ENCODE measurements at regions not wholly inside any gene's neighbourhood (a gene's known extent, or its start where the extent isn't known, plus 50 kb on each side); places are given as distances from the start of the nearest gene placed in this dataset.

DNA sequence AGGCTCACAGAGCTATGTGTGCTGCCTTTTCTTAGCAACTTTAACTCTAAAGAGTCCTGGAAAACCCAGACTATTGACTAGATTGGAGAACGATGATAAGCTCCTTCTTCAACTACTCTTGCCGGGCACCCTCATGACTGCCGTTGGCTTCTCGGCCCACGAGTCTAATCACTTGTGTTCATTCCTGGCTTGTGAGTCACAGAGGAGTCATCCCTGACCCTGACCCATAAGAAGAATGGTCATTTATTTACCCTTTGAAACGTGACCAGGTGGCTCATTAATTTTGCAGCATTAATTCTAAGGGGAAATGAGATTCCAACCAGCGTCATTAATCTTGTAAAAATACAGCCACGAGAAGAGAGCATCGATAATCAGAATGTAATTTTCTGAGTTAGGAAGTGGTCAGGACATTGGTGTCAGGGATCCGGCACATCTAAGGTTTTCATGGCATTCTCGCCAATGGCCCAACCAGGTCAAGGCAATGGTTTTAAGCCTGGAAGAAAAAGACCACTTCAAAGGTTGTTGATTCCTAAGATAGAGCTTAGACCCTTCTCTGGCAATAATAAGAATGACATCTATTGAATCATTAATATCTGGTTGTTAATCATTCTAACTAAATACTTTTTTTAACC lies 183.6 kb upstream of the RUNX1 start:
- H3K79me2 ChIP-seq (ENCODE audit: insufficient read depth) = no peaks in the 10 kb centered on the region
- no peaks in the 10 kb centered on the region for H3K27me3 ChIP-seq (ENCODE audit: insufficient read depth)
- H3K4me1 ChIP-seq (ENCODE audit: control insufficient read depth in 1 of 2, insufficient read depth in 2 of 2, low read depth in 1 of 2, low read length in 1 of 2) = peaks cover 0 to 2% of the 10 kb centered on the region in 2 experiments; a peak in 2 of 4 replicates
- ChIA-PET POLR2A (no interaction called here), CTCF (no interaction called here)
- TF ChIP-seq EP300 (IDR thresholded peaks at IDR 0.05; ENCODE audit: borderline replicate concordance in 1 of 2, low read depth in 1 of 2, low read length in 1 of 2) (peak in 1 of 2 experiments; percentile 28; a peak in 1 of 4 replicates), TCF12 (IDR thresholded peaks at IDR 0.05) (peak; percentile 46), JUND (IDR thresholded peaks at IDR 0.05) (peak; percentile 68), MAX (IDR thresholded peaks at IDR 0.05; ENCODE audit: low read depth) (peak; percentile 23; the same call in 1 of the 2 replicates), PBX3 (IDR thresholded peaks at IDR 0.05) (peak; percentile 34; the same call in 1 of the 2 replicates), RAD21 (IDR thresholded peaks at IDR 0.05; ENCODE audit: low read length) (no peak), NFIC (IDR thresholded peaks at IDR 0.05; ENCODE audit: borderline replicate concordance) (peak; percentile 13; the same call in 1 of the 2 replicates), FOSL2 (IDR thresholded peaks at IDR 0.05; ENCODE audit: borderline replicate concordance, low read depth) (peak; percentile 66; the same call in 1 of the 2 replicates), TAF1 (IDR thresholded peaks at IDR 0.05; ENCODE audit: borderline replicate concordance, low read depth, low read length) (no peak)
- no peak overlapping the region for H3K4me3 ChIP-seq (ENCODE audit: low read depth in 2 of 2, low read length in 1 of 2)
- 49% methylated on average over 11 of the region's 11 CpGs for WGBS (ENCODE audit: low lambda C conversion rate)
- H3F3A ChIP-seq (replicated peaks; ENCODE audit: insufficient read depth) = no peaks in the 10 kb centered on the region
- H4K20me1 ChIP-seq (ENCODE audit: insufficient read depth) = no peaks in the 10 kb centered on the region
- no peak for DNase-seq
- no peak overlapping the region for H3K27ac ChIP-seq (ENCODE audit: low read depth in 2 of 2, low read length in 1 of 2)
- no peaks in the 10 kb centered on the region for H3K9me2 ChIP-seq
- H3K4me2 ChIP-seq = 0 out of 2 replicates have a peak overlapping the region, but pooled peaks have one; percentile 16
- H2AFZ ChIP-seq (ENCODE audit: low read depth) = no peak overlapping the region; the same call in 1 of the 2 replicates
- H3K36me3 ChIP-seq (replicated peaks in 1 of 2; ENCODE audit: control insufficient read depth in 1 of 2, insufficient read depth in 2 of 2, low read length in 1 of 2) = no peaks in the 10 kb centered on the region
- no peaks in the 10 kb centered on the region for H3K9me3 ChIP-seq
- H3K9ac ChIP-seq = no peak overlapping the region

GRCh38 chr21:35231090-35231489 lies 182.0 kb upstream of the RUNX1 start:
- CTCF ChIA-PET = no interaction called here
- Histone ChIP-seq H4K20me1 (ENCODE audit: insufficient read depth) (no peaks in the 10 kb centered on the region), H3K9ac (no peak overlapping the region), H3K27ac (ENCODE audit: low read depth in 2 of 2, low read length in 1 of 2) (no peak overlapping the region), H3K4me1 (ENCODE audit: control insufficient read depth in 1 of 2, insufficient read depth in 2 of 2, low read depth in 1 of 2, low read length in 1 of 2) (peaks cover 5 to 7% of the 10 kb centered on the region in 2 experiments; a peak in 3 of 4 replicates), H3K4me2 (no peak overlapping the region), H3F3A (replicated peaks; ENCODE audit: insufficient read depth) (no peaks in the 10 kb centered on the region), H3K79me2 (ENCODE audit: insufficient read depth) (no peaks in the 10 kb centered on the region), H3K4me3 (ENCODE audit: low read depth in 2 of 2, low read length in 1 of 2) (no peak overlapping the region), H3K9me3 (no peaks in the 10 kb centered on the region), H3K36me3 (replicated peaks in 1 of 2; ENCODE audit: control insufficient read depth in 1 of 2, insufficient read depth in 2 of 2, low read length in 1 of 2) (no peaks in the 10 kb centered on the region), H3K27me3 (ENCODE audit: insufficient read depth) (no peaks in the 10 kb centered on the region), H3K9me2 (no peaks in the 10 kb centered on the region), H2AFZ (ENCODE audit: low read depth) (no peak overlapping the region)
- POLR2A ChIA-PET = no interaction called here
- 93% methylated on average over 2 of the region's 2 CpGs for WGBS (ENCODE audit: low lambda C conversion rate)
- DNase-seq = no peak
- no peak for TF ChIP-seq TEAD4 (IDR thresholded peaks at IDR 0.05; ENCODE audit: borderline replicate concordance, insufficient read depth)
- TF ChIP-seq USF2 (IDR thresholded peaks at IDR 0.05; ENCODE audit: borderline replicate concordance, low read depth, low read length) = no peak
- no peak for TF ChIP-seq CHD2 (IDR thresholded peaks at IDR 0.05; ENCODE audit: low read length, partially characterized antibody)
- TF ChIP-seq RXRA (IDR thresholded peaks at IDR 0.05; ENCODE audit: borderline replicate concordance, low read depth) = no peak
- TF ChIP-seq MEF2A (IDR thresholded peaks at IDR 0.05; ENCODE audit: borderline replicate concordance, low read depth) = no peak

Data from SK-N-SH (cell line).